Right cardiac atrium (tissue), 5 donors: ENCODE measurements at regions not wholly inside any gene's neighbourhood (a gene's known extent, or its start where the extent isn't known, plus 50 kb on each side); places are given as distances from the start of the nearest gene placed in this dataset.
"Not testable (repeated sequence)": the region's sequence is repeated elsewhere in the genome, so short reads cannot be mapped to it uniquely, and the experiment has no call there.

Experiments
- ATAC-seq, 2 donors: fragments of 200-7000 bp; cut with Tn5 transposase; one replicate each; pipeline versions ENCODE4 v1.8.0 to v1.9.1; 2020; ENCODE audit warnings: moderate library complexity in 2 of 2, mild to moderate bottlenecking in 1 of 2
- DNase-seq, 3 donors: peaks; one replicate each; pipeline ENCODE4 v3.0.0-alpha.2; 2020
- H3K27ac ChIP-seq: one replicate; pipeline ENCODE4 v1.5.1; 2013; ENCODE audit warnings: mild to moderate bottlenecking, low read length, control low read depth, moderate library complexity
- H3K27me3 ChIP-seq: one replicate; pipeline ENCODE4 v1.6.1; 2013; ENCODE audit not compliant: control insufficient read depth, insufficient read depth
- H3K4me1 ChIP-seq: one replicate; pipeline ENCODE4 v1.6.1; 2013; ENCODE audit warnings: low read length; ENCODE audit not compliant: control insufficient read depth, insufficient read depth
- H3K4me3 ChIP-seq: one replicate; pipeline ENCODE4 v1.5.1; 2013; ENCODE audit warnings: low read length, control low read depth
- H3K9me3 ChIP-seq: one replicate; pipeline ENCODE4 v1.6.1; 2013; ENCODE audit warnings: low read length; ENCODE audit not compliant: control insufficient read depth
- WGBS: extraction: QIAGEN DNeasy Blood & Tissue Kit; methylation state at CpG from one replicate; pipeline ENCODE4 v1.1.7; 2013; 5-methylcytosine and 5-hydroxymethylcytosine counted together
- intact Hi-C, 4 donors: fragments of 100-400 bp; cut with DNase I; formaldehyde crosslinking; loops; one replicate each; pipeline versions ENCODE4 v1.11.0 to v1.14.0; 2022 to 2023
- donor health status: healthy with polysubstance abuse.
- donor health status: DM: no; HTN: yes; CAD: no.
- donor health status: DM: no; HTN: no; CAD: no.
- donor health status: DM: no; HTN: yes; CAD: no; lungs with severe emphysema.
- donor health status: DM: yes; HTN: yes; CAD: no.

DNA sequence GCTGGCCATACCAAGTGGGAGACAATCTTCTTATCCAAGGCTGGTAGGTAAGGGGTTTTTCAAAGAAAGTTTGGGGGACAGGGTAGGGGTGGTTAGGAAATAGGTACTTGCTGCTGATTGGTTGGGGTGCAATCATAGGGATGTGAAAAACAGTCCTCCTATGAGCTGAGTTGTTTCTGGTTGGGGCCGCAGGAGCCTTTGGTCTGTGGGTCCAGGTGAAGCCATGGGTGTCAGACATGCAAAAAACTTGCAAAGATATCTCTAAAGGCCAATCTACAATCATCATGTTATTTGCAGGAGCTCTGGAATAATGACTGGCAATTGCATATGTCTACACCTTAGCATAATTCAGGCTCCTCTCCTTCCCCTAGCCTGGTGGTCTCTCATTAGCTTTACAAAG lies 982.3 kb downstream of the DIPK2A start:
- Histone ChIP-seq H3K9me3 (no peaks in the 10 kb centered on the region), H3K4me1 (no peaks in the 10 kb centered on the region), H3K27ac (no peak overlapping the region), H3K27me3 (no peaks in the 10 kb centered on the region), H3K4me3 (no peak overlapping the region)
- 74% methylated on average over 1 of the region's 1 CpG for WGBS
- DNase-seq (no peak), ATAC-seq (no peak)
- intact Hi-C loops = no loop called here

- ATAC-seq (no peak), DNase-seq (no peak)
- no peaks in the 10 kb centered on the region for H3K4me1 ChIP-seq
- 75% methylated on average over 4 of the region's 4 CpGs for WGBS
- no peak overlapping the region for H3K27ac ChIP-seq
- no peaks in the 10 kb centered on the region for H3K9me3 ChIP-seq
- H3K4me3 ChIP-seq = no peak overlapping the region
- intact Hi-C loops = no loop called here
- H3K27me3 ChIP-seq = no peaks in the 10 kb centered on the region
These were observed 985.9 kb downstream of the DIPK2A start for GRCh38 chr3:144957398-144958101.

GRCh38 chr3:144963810-144964209 lies 992.2 kb downstream of the DIPK2A start:
- H3K4me3 ChIP-seq = no peak overlapping the region
- DNase-seq = no peak
- H3K27me3 ChIP-seq = no peaks in the 10 kb centered on the region
- no peak for ATAC-seq
- H3K27ac ChIP-seq = no peak overlapping the region
- H3K4me1 ChIP-seq = no peaks in the 10 kb centered on the region
- H3K9me3 ChIP-seq = no peaks in the 10 kb centered on the region
- intact Hi-C loops = no loop called here

DNA sequence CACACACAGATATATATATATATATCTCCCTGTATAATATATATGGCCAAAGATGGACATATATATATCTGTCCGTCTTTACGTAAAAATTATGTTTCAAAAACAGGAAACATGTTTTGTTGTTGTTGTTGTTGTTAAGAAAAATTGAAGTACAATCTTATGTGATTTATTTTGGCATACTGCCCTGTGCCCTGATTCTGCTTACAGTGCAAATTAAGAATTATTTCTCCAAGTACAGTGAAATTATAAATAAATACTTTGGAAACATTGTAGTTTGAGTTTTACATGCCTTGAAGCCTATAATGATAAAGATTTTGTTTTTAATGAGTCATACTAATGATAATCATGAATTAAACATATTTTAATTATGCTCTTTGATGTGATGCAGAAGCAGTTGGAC lies 994.9 kb downstream of the DIPK2A start:
- Histone ChIP-seq H3K27ac (no peak overlapping the region), H3K4me3 (no peak overlapping the region), H3K4me1 (no peaks in the 10 kb centered on the region), H3K9me3 (no peaks in the 10 kb centered on the region), H3K27me3 (no peaks in the 10 kb centered on the region)
- DNase-seq (no peak), ATAC-seq (no peak)
- intact Hi-C loops = no loop called here
- 65% methylated on average over 2 of the region's 2 CpGs for WGBS

- intact Hi-C loops = no loop called here
- DNase-seq = no peak
- H3K27ac ChIP-seq = no peak overlapping the region
These were observed 997.2 kb downstream of the DIPK2A start for GRCh38 chr3:144968750-144969350.

GRCh38 chr3:144984481-144984880 lies 1012.9 kb downstream of the DIPK2A start:
- DNase-seq, intact Hi-C loops, H3K27ac ChIP-seq, H3K9me3 ChIP-seq, H3K4me3 ChIP-seq, ATAC-seq, H3K27me3 ChIP-seq, H3K4me1 ChIP-seq: not testable (repeated sequence)
- 90% methylated on average over 7 of the region's 7 CpGs for WGBS

More at GRCh38 chr3:144968750-144969350, 997.2 kb downstream of the DIPK2A start:
- Histone ChIP-seq H3K4me3 (no peak overlapping the region), H3K4me1 (no peaks in the 10 kb centered on the region), H3K27me3 (no peaks in the 10 kb centered on the region), H3K9me3 (no peaks in the 10 kb centered on the region)
- no peak for ATAC-seq
- WGBS = 90% methylated on average over 1 of the region's 1 CpG

- H3K9me3 ChIP-seq = no peaks in the 10 kb centered on the region
- H3K27ac ChIP-seq = no peak overlapping the region
- no peaks in the 10 kb centered on the region for H3K27me3 ChIP-seq
- H3K4me3 ChIP-seq = no peak overlapping the region
- intact Hi-C loops = no loop called here
- no peak for DNase-seq
- WGBS = 47% methylated on average over 2 of the region's 2 CpGs
- H3K4me1 ChIP-seq = no peaks in the 10 kb centered on the region
- ATAC-seq = no peak
These were observed 1018.2 kb downstream of the DIPK2A start for GRCh38 chr3:144989807-144990206.

GRCh38 chr3:144995856-144996255 lies 1024.2 kb downstream of the DIPK2A start:
- intact Hi-C loops = no loop called here
- H3K4me3 ChIP-seq = no peak overlapping the region
- no peak overlapping the region for H3K27ac ChIP-seq
- H3K9me3 ChIP-seq = no peaks in the 10 kb centered on the region
- 88% methylated on average over 1 of the region's 1 CpG for WGBS
- H3K4me1 ChIP-seq = no peaks in the 10 kb centered on the region
- no peak for DNase-seq
- no peaks in the 10 kb centered on the region for H3K27me3 ChIP-seq
- no peak for ATAC-seq

GRCh38 chr3:145005427-145005826 lies 1033.8 kb downstream of the DIPK2A start:
- 73% methylated on average over 4 of the region's 4 CpGs for WGBS
- ATAC-seq = no peak

GRCh38 chr3:145006271-145006670 lies 1034.6 kb downstream of the DIPK2A start:
- Histone ChIP-seq H3K27me3 (no peaks in the 10 kb centered on the region), H3K4me1 (no peaks in the 10 kb centered on the region), H3K9me3 (no peaks in the 10 kb centered on the region), H3K4me3 (no peak overlapping the region), H3K27ac (no peak overlapping the region)
- 26% methylated on average over 3 of the region's 3 CpGs for whole genome bisulfite sequencing
- intact Hi-C loops = no loop called here
- DNase-seq (no peak), ATAC-seq (no peak)

More at GRCh38 chr3:145005427-145005826, 1033.8 kb downstream of the DIPK2A start:
- Histone ChIP-seq H3K27ac (no peak overlapping the region), H3K4me3 (no peak overlapping the region), H3K9me3 (no peaks in the 10 kb centered on the region), H3K4me1 (no peaks in the 10 kb centered on the region), H3K27me3 (no peaks in the 10 kb centered on the region)
- intact Hi-C loops = no loop called here
- DNase-seq = no peak

DNA sequence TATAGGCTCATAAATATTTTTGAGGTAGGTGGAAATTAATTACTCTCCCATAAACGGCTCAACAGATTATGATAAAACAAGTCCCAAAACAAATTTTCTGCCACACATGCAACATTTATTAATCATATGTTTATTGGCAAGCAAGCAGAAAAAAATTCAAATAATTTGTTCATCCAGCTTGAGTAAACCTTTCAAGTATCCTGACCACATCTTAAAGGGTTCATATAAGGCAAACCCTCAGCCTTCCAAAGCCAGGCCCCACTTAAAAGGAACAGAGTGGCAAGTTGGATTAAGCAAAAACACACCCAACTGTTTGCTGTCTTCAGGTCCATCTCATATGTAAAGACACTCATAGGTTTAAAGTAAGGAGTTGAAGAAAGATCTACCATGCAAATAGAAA lies 1042.3 kb downstream of the DIPK2A start:
- Histone ChIP-seq H3K27ac (no peak overlapping the region), H3K27me3 (no peaks in the 10 kb centered on the region), H3K4me1 (no peaks in the 10 kb centered on the region), H3K4me3 (no peak overlapping the region), H3K9me3 (no peaks in the 10 kb centered on the region)
- ATAC-seq (no peak), DNase-seq (no peak)
- intact Hi-C loops = no loop called here
- WGBS = 86% methylated on average over 1 of the region's 1 CpG
